Erythroblast (primary cell): ENCODE measurements at regions not wholly inside any gene's neighbourhood (a gene's known extent, or its start where the extent isn't known, plus 50 kb on each side); places are given as distances from the start of the nearest gene placed in this dataset.

Source experiments
- GATA1 ChIP-seq: IDR thresholded peaks from 2 replicates; pipeline ENCODE4 v1.6.1; 2011; ENCODE audit warnings: low read depth, mild to moderate bottlenecking, control low read depth, low read length, moderate library complexity
- POLR2A ChIP-seq: IDR thresholded peaks from 2 replicates; pipeline ENCODE4 v1.6.1; 2011; ENCODE audit warnings: mild to moderate bottlenecking, low read length

GRCh38 chr3:153066983-153067382, 95.0 kb upstream of the RAP2B start:
- no peak for TF ChIP-seq POLR2A
- no peak for TF ChIP-seq GATA1
